DND-41 (cell line): ENCODE measurements at regions not wholly inside any gene's neighbourhood (a gene's known extent, or its start where the extent isn't known, plus 50 kb on each side); places are given as distances from the start of the nearest gene placed in this dataset.

Experiments used
- ATAC-seq: fragments of 200-7000 bp; cut with Tn5 transposase; 3 replicates; pipeline ENCODE4 v1.9.1; 2021; ENCODE audit warnings: low read depth; ENCODE audit not compliant: insufficient read depth
- DNase-seq: peaks from one replicate; pipeline ENCODE4 v3.0.0-alpha.2; 2020
- H2AFZ ChIP-seq: 2 replicates; pipeline ENCODE4 v1.6.0; 2012; ENCODE audit warnings: low read depth, low read length
- H3K27ac ChIP-seq: 2 replicates; pipeline ENCODE4 v1.5.1; 2012; ENCODE audit warnings: low read length, inconsistent platforms
- H3K27me3 ChIP-seq: fragments of 200-600 bp; sonication (generic); 2 replicates; pipeline ENCODE4 v1.6.0; 2012; ENCODE audit warnings: low read length, mild to moderate bottlenecking, inconsistent platforms; ENCODE audit not compliant: insufficient read depth, poor library complexity
- H3K36me3 ChIP-seq: 2 replicates; pipeline ENCODE4 v1.5.1; 2012; ENCODE audit warnings: low read length, inconsistent platforms; ENCODE audit not compliant: insufficient read depth
- H3K4me1 ChIP-seq: 2 replicates; pipeline ENCODE4 v1.5.1; 2012; ENCODE audit warnings: mild to moderate bottlenecking, low read length; ENCODE audit not compliant: insufficient read depth
- H3K4me2 ChIP-seq: 2 replicates; pipeline ENCODE4 v1.6.0; 2012; ENCODE audit warnings: mild to moderate bottlenecking, moderate library complexity, low read length, inconsistent platforms; ENCODE audit not compliant: insufficient read depth
- H3K4me3 ChIP-seq, 2 experiments: fragments of 200-600 bp in 1 of 2; shearing (Covaris generic) in 1 of 2; 2 replicates each; pipeline ENCODE4 v1.5.1; 2012 to 2016; ENCODE audit warnings: inconsistent platforms in 2 of 2, low read length in 2 of 2, mild to moderate bottlenecking in 2 of 2, low read depth in 1 of 2, moderate library complexity in 1 of 2
- H3K79me2 ChIP-seq: 2 replicates; pipeline ENCODE4 v1.6.0; 2012; ENCODE audit warnings: low read length, inconsistent platforms; ENCODE audit not compliant: insufficient read depth
- H3K9ac ChIP-seq: 2 replicates; pipeline ENCODE4 v1.6.0; 2012; ENCODE audit warnings: low read depth, mild to moderate bottlenecking, inconsistent platforms, low read length, moderate library complexity
- H3K9me3 ChIP-seq: 2 replicates; pipeline ENCODE4 v1.5.1; 2012; ENCODE audit warnings: low read length, moderate library complexity, mild to moderate bottlenecking, inconsistent platforms; ENCODE audit not compliant: insufficient read depth, severe bottlenecking
- H4K20me1 ChIP-seq: 2 replicates; pipeline ENCODE4 v1.6.0; 2012; ENCODE audit warnings: low read length; ENCODE audit not compliant: insufficient read depth
- EZH2 ChIP-seq: IDR thresholded peaks from 3 replicates; pipeline ENCODE4 v1.6.1; 2012; ENCODE audit warnings: borderline replicate concordance, low read depth, mild to moderate bottlenecking, moderate library complexity, low read length, inconsistent platforms; ENCODE audit not compliant: severe bottlenecking
- TF ChIP-seq, protein P1 (sequence below): IDR thresholded peaks from 2 replicates; pipeline ENCODE4 v1.5.1; 2012; ENCODE audit warnings: borderline replicate concordance, low read length, moderate library complexity, mild to moderate bottlenecking; ENCODE audit not compliant: poor library complexity, severe bottlenecking; ENCODE audit errors: extremely low read depth

DNA sequence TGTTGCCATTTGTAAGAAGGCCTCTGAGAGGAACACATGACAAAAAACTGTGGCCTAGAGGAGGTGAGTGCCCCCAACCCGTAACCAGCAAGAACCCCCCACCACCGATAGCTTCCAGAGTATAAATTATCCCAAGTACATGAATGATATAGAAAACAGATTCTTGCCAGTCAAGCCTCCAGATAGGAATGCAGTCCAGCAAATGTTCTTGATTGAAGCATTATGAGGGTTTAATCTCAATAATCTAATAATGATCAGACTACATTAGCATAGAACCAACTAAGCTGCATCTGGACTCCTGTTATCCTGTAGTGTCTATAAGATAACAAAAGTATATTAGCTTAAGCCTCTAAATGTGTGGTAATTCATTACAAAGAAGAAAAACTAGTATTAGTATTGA, 908.9 kb upstream of the ATXN8OS start:
- Histone ChIP-seq H3K9me3 (no peaks in the 10 kb centered on the region), H3K4me2 (no peak overlapping the region), H3K4me1 (no peaks in the 10 kb centered on the region), H3K79me2 (no peaks in the 10 kb centered on the region), H3K9ac (no peak overlapping the region), H3K36me3 (no peaks in the 10 kb centered on the region), H3K4me3 (no peak overlapping the region), H2AFZ (no peak overlapping the region), H3K27ac (no peak overlapping the region), H4K20me1 (no peaks in the 10 kb centered on the region), H3K27me3 (no peaks in the 10 kb centered on the region)
- TF ChIP-seq EZH2, result no peak
- TF ChIP-seq, protein P1, sequence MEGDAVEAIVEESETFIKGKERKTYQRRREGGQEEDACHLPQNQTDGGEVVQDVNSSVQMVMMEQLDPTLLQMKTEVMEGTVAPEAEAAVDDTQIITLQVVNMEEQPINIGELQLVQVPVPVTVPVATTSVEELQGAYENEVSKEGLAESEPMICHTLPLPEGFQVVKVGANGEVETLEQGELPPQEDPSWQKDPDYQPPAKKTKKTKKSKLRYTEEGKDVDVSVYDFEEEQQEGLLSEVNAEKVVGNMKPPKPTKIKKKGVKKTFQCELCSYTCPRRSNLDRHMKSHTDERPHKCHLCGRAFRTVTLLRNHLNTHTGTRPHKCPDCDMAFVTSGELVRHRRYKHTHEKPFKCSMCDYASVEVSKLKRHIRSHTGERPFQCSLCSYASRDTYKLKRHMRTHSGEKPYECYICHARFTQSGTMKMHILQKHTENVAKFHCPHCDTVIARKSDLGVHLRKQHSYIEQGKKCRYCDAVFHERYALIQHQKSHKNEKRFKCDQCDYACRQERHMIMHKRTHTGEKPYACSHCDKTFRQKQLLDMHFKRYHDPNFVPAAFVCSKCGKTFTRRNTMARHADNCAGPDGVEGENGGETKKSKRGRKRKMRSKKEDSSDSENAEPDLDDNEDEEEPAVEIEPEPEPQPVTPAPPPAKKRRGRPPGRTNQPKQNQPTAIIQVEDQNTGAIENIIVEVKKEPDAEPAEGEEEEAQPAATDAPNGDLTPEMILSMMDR, result no peak
- no peak for DNase-seq
- ATAC-seq, result no peak

DNA sequence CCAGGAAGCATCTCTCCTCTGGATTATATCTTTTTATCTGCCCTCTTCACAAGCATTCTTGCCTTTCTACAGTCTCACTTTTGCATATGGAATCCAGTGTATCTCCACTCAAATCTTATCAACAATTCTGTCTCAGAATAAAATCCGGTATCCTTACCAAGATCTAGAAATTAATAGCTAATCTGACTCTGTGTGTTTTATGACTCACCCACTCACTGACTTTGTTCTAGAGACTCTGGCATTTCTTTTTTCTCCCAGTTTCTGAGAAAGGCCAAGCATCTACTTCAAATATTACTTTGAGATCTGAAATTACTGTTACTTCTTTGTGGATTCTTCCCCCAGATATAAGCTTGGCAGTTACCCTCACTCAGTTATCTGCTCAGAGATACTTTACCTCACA, 913.5 kb upstream of the ATXN8OS start:
- no peak overlapping the region for H3K27ac ChIP-seq
- H2AFZ ChIP-seq, result no peak overlapping the region
- no peaks in the 10 kb centered on the region for H3K4me1 ChIP-seq
- ATAC-seq (no peak), DNase-seq (no peak)
- no peak overlapping the region for H3K9ac ChIP-seq
- no peaks in the 10 kb centered on the region for H3K27me3 ChIP-seq
- no peaks in the 10 kb centered on the region for H4K20me1 ChIP-seq
- no peak for TF ChIP-seq EZH2
- TF ChIP-seq, protein P1, result no peak
- no peaks in the 10 kb centered on the region for H3K9me3 ChIP-seq
- no peak overlapping the region for H3K4me3 ChIP-seq
- H3K4me2 ChIP-seq, result no peak overlapping the region
- H3K79me2 ChIP-seq, result no peaks in the 10 kb centered on the region
- no peaks in the 10 kb centered on the region for H3K36me3 ChIP-seq

DNA sequence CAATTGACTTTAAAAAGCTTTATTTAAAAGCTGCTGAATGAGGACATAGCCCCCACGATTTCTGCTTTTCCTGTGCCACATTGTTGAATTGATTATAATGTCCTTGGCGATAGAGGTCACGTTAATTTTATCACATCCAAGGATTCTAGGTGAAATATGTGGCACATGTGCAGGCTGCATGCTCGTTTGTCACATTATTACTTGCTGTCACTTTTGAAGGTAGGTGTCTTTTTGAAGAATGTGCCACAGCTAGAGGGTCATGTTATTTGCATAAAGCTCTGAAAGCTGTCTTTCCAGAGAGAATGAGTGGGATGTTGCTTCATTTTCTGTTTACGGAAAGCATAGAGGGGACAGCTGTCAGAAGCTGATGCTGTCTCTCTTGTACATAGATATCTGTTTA, 927.6 kb upstream of the ATXN8OS start:
- H3K4me3 ChIP-seq, result no peak overlapping the region
- H3K9ac ChIP-seq, result no peak overlapping the region
- DNase-seq (no peak), ATAC-seq (no peak)
- H3K9me3 ChIP-seq, result peaks cover 4% of the 10 kb centered on the region
- H3K79me2 ChIP-seq, result no peaks in the 10 kb centered on the region
- H3K4me2 ChIP-seq, result no peak overlapping the region
- no peaks in the 10 kb centered on the region for H3K4me1 ChIP-seq
- TF ChIP-seq, protein P1, result no peak
- TF ChIP-seq EZH2, result no peak
- H4K20me1 ChIP-seq, result no peaks in the 10 kb centered on the region
- no peak overlapping the region for H3K27ac ChIP-seq
- H3K36me3 ChIP-seq, result no peaks in the 10 kb centered on the region
- no peak overlapping the region for H2AFZ ChIP-seq
- no peaks in the 10 kb centered on the region for H3K27me3 ChIP-seq

DNA sequence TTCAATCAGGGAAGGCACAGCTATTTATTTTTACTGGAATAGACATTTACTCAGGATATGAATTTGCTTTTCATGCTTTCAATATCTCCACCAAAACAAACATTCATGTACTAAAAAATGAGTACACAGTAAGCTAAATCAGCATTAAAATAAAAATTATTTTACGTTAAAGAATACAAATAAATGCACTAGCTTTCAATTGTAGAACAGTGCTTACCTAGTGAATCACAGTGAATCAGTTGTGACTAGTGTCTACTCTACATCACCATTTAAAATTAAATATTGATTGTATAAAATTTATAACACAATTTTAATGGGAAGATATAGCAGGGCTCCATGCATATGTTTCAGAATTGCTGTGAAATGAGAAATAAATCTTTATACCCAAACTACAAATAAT, 929.6 kb upstream of the ATXN8OS start:
- Histone ChIP-seq H3K36me3 (no peaks in the 10 kb centered on the region), H2AFZ (no peak overlapping the region)

More for the DNA sequence above, 929.6 kb upstream of the ATXN8OS start:
- H3K27ac ChIP-seq, result no peak overlapping the region
- no peak overlapping the region for H3K4me3 ChIP-seq
- no peaks in the 10 kb centered on the region for H3K9me3 ChIP-seq
- DNase-seq (no peak), ATAC-seq (no peak)
- H3K4me1 ChIP-seq, result no peaks in the 10 kb centered on the region
- TF ChIP-seq, protein P1, result no peak
- TF ChIP-seq EZH2, result no peak
- H3K27me3 ChIP-seq, result no peaks in the 10 kb centered on the region
- no peak overlapping the region for H3K9ac ChIP-seq
- H3K4me2 ChIP-seq, result no peak overlapping the region
- H4K20me1 ChIP-seq, result no peaks in the 10 kb centered on the region
- no peaks in the 10 kb centered on the region for H3K79me2 ChIP-seq
